Mesenchymal stem cell (in vitro differentiated cells and primary cell): ENCODE measurements at regions not wholly inside any gene's neighbourhood (a gene's known extent, or its start where the extent isn't known, plus 50 kb on each side); places are given as distances from the start of the nearest gene placed in this dataset.

Source experiments
- DNase-seq: peaks from one replicate; pipeline ENCODE4 v3.0.0-alpha.2; 2013
- H2AFZ ChIP-seq: one replicate; pipeline ENCODE4 v1.6.1; 2013; ENCODE audit warnings: low read depth, mild to moderate bottlenecking, control low read depth, inconsistent platforms, low read length, moderate library complexity
- H2AK5ac ChIP-seq: 2 replicates; pipeline ENCODE4 v1.6.1; 2013; ENCODE audit warnings: low read length, moderate library complexity, mild to moderate bottlenecking, inconsistent platforms; ENCODE audit not compliant: severe bottlenecking
- H2BK120ac ChIP-seq: one replicate; pipeline ENCODE4 v1.6.1; 2013; ENCODE audit warnings: low read depth, mild to moderate bottlenecking, inconsistent platforms, low read length, moderate library complexity
- H2BK12ac ChIP-seq, 2 experiments: one replicate each; pipeline ENCODE4 v1.6.1; 2013; ENCODE audit warnings: inconsistent platforms in 2 of 2, low read length in 2 of 2, mild to moderate bottlenecking in 2 of 2, moderate library complexity in 2 of 2, control low read depth in 1 of 2
- H2BK15ac ChIP-seq: one replicate; pipeline ENCODE4 v1.6.1; 2013; ENCODE audit warnings: mild to moderate bottlenecking, low read depth, inconsistent platforms; ENCODE audit not compliant: poor library complexity, severe bottlenecking
- H2BK5ac ChIP-seq: 2 replicates; pipeline ENCODE4 v1.6.1; 2013; ENCODE audit warnings: low read depth, mild to moderate bottlenecking, low read length, control low read depth, inconsistent platforms; ENCODE audit not compliant: poor library complexity, severe bottlenecking
- H3K14ac ChIP-seq, 2 experiments: one replicate each; pipeline ENCODE4 v1.6.1; 2013; ENCODE audit warnings: inconsistent platforms in 2 of 2, low read length in 2 of 2, control low read depth in 1 of 2, mild to moderate bottlenecking in 1 of 2, moderate library complexity in 1 of 2
- H3K18ac ChIP-seq, 2 experiments: one replicate each; pipeline ENCODE4 v1.6.1; 2013; ENCODE audit warnings: inconsistent platforms in 2 of 2, low read length in 2 of 2, control low read depth in 1 of 2, low read depth in 1 of 2, mild to moderate bottlenecking in 1 of 2
- H3K23ac ChIP-seq, 2 experiments: one replicate each; pipeline ENCODE4 v1.6.1; 2013; ENCODE audit warnings: inconsistent platforms in 2 of 2, low read length in 2 of 2, mild to moderate bottlenecking in 2 of 2, moderate library complexity in 2 of 2, control low read depth in 1 of 2
- H3K27ac ChIP-seq: 2 replicates; pipeline ENCODE4 v1.5.1; 2013; ENCODE audit warnings: mild to moderate bottlenecking, moderate library complexity, low read length, control low read depth, inconsistent platforms; ENCODE audit not compliant: poor library complexity, severe bottlenecking
- H3K27me3 ChIP-seq, 2 experiments: 2 replicates each; pipeline versions ENCODE4 v1.6.1 to v1.7.0; 2013; ENCODE audit warnings: low read length in 2 of 2, mild to moderate bottlenecking in 2 of 2, moderate library complexity in 2 of 2, control low read depth in 1 of 2, inconsistent platforms in 1 of 2; ENCODE audit not compliant: control insufficient read depth in 1 of 2, insufficient read depth in 1 of 2
- H3K36me3 ChIP-seq, 2 experiments: 2 replicates each; pipeline versions ENCODE4 v1.6.1 to v1.7.0; 2013; ENCODE audit warnings: low read length in 2 of 2, control low read depth in 1 of 2, inconsistent platforms in 1 of 2, low read depth in 1 of 2, mild to moderate bottlenecking in 1 of 2; ENCODE audit not compliant: insufficient read depth in 2 of 2, control insufficient read depth in 1 of 2
- H3K4ac ChIP-seq, 2 experiments: one replicate each; pipeline ENCODE4 v1.6.1; 2013; ENCODE audit warnings: inconsistent platforms in 2 of 2, low read length in 2 of 2, mild to moderate bottlenecking in 2 of 2, moderate library complexity in 2 of 2, control low read depth in 1 of 2, low read depth in 1 of 2
- H3K4me1 ChIP-seq: 2 replicates; pipeline ENCODE4 v1.6.1; 2013; ENCODE audit warnings: low read depth, low read length, control low read depth; ENCODE audit not compliant: control insufficient read depth, insufficient read depth
- H3K4me2 ChIP-seq: 2 replicates; pipeline ENCODE4 v1.6.1; 2013; ENCODE audit warnings: low read length, mild to moderate bottlenecking, inconsistent platforms; ENCODE audit not compliant: poor library complexity, severe bottlenecking
- H3K4me3 ChIP-seq, 2 experiments: 2 replicates each; pipeline versions ENCODE4 v1.5.1 to v1.7.0; 2013; ENCODE audit warnings: low read length in 2 of 2, mild to moderate bottlenecking in 2 of 2, control low read depth in 1 of 2, low read depth in 1 of 2; ENCODE audit not compliant: insufficient read depth in 1 of 2
- H3K79me1 ChIP-seq: replicated peaks from 2 replicates; pipeline ENCODE4 v1.6.1; 2013; ENCODE audit warnings: mild to moderate bottlenecking, control low read depth, low read length, inconsistent platforms; ENCODE audit not compliant: poor library complexity, severe bottlenecking
- H3K9ac ChIP-seq: 2 replicates; pipeline ENCODE4 v1.7.0; 2013; ENCODE audit warnings: mild to moderate bottlenecking, low read length, moderate library complexity
- H3K9me3 ChIP-seq: 2 replicates; pipeline ENCODE4 v1.7.0; 2013; ENCODE audit warnings: mild to moderate bottlenecking, low read length; ENCODE audit not compliant: control insufficient read depth
- H4K8ac ChIP-seq: one replicate; pipeline ENCODE4 v1.6.1; 2013; ENCODE audit warnings: inconsistent platforms, mild to moderate bottlenecking, low read length, moderate library complexity
- H4K91ac ChIP-seq: one replicate; pipeline ENCODE4 v1.6.1; 2013; ENCODE audit warnings: mild to moderate bottlenecking, low read length, inconsistent platforms
- WGBS: methylation state at CpG from one replicate; pipeline ENCODE4 v1.1.7; 2013; ENCODE audit warnings: mixed read lengths; 5-methylcytosine and 5-hydroxymethylcytosine counted together

- no peak overlapping the region for H2BK120ac ChIP-seq
- DNase-seq = no peak
- H3K18ac ChIP-seq = no peak overlapping the region
- H3K79me1 ChIP-seq = no peaks in the 10 kb centered on the region
- no peak overlapping the region for H2BK15ac ChIP-seq
- H3K4me3 ChIP-seq = no peak overlapping the region
- no peak overlapping the region for H4K91ac ChIP-seq
- no peak overlapping the region for H2BK12ac ChIP-seq
- H3K27me3 ChIP-seq = peaks cover 0 to 5% of the 10 kb centered on the region in 2 experiments
- no peak overlapping the region for H3K4ac ChIP-seq
- no peaks in the 10 kb centered on the region for H3K36me3 ChIP-seq
- no peak overlapping the region for H4K8ac ChIP-seq
- H3K23ac ChIP-seq = no peak overlapping the region
- no peaks in the 10 kb centered on the region for H3K4me1 ChIP-seq
- no peak overlapping the region for H2BK5ac ChIP-seq
- H3K4me2 ChIP-seq = no peak overlapping the region
- no peak overlapping the region for H3K9ac ChIP-seq
- no peak overlapping the region for H2AFZ ChIP-seq
- H3K9me3 ChIP-seq = no peaks in the 10 kb centered on the region
- no peak overlapping the region for H3K27ac ChIP-seq
- WGBS = no CpG with 5 or more reads among the region's 2 CpGs
- H2AK5ac ChIP-seq = no peak overlapping the region
- H3K14ac ChIP-seq = no peak overlapping the region
Observed at GRCh38 chr10:94069884-94070283, 76.2 kb downstream of the PLCE1 start.

GRCh38 chr10:94074462-94074861 lies 80.7 kb downstream of the PLCE1 start:
- no peak for DNase-seq
- Histone ChIP-seq H3K27me3 (peaks cover 0 to 5% of the 10 kb centered on the region in 2 experiments), H3K36me3 (no peaks in the 10 kb centered on the region), H3K9ac (no peak overlapping the region), H3K4me2 (no peak overlapping the region), H3K9me3 (no peaks in the 10 kb centered on the region), H2AK5ac (no peak overlapping the region), H3K4me1 (peaks cover 2% of the 10 kb centered on the region), H2BK120ac (no peak overlapping the region), H3K4ac (no peak overlapping the region), H2BK5ac (no peak overlapping the region), H3K79me1 (no peaks in the 10 kb centered on the region), H3K23ac (no peak overlapping the region), H2AFZ (no peak overlapping the region), H2BK15ac (no peak overlapping the region), H4K91ac (no peak overlapping the region), H4K8ac (no peak overlapping the region), H3K18ac (no peak overlapping the region), H3K27ac (no peak overlapping the region), H3K4me3 (no peak overlapping the region), H2BK12ac (no peak overlapping the region), H3K14ac (no peak overlapping the region)
- WGBS = 100% methylated on average over 1 of the region's 1 CpG

GRCh38 chr10:94075506-94075905 lies 81.8 kb downstream of the PLCE1 start:
- no peak overlapping the region for H3K4ac ChIP-seq
- no peak overlapping the region for H4K91ac ChIP-seq
- DNase-seq = no peak
- H3K4me2 ChIP-seq = no peak overlapping the region
- H3K36me3 ChIP-seq = no peaks in the 10 kb centered on the region
- no peak overlapping the region for H2BK5ac ChIP-seq
- no peak overlapping the region for H3K23ac ChIP-seq
- H2BK12ac ChIP-seq = no peak overlapping the region
- H3K27me3 ChIP-seq = peaks cover 0 to 5% of the 10 kb centered on the region in 2 experiments
- no peak overlapping the region for H2AK5ac ChIP-seq
- no peaks in the 10 kb centered on the region for H3K9me3 ChIP-seq
- H2BK120ac ChIP-seq = no peak overlapping the region
- no peak overlapping the region for H2AFZ ChIP-seq
- H2BK15ac ChIP-seq = no peak overlapping the region
- H3K27ac ChIP-seq = no peak overlapping the region
- H4K8ac ChIP-seq = no peak overlapping the region
- H3K14ac ChIP-seq = no peak overlapping the region
- no peak overlapping the region for H3K18ac ChIP-seq
- H3K4me1 ChIP-seq = peaks cover 2% of the 10 kb centered on the region
- 87% methylated on average over 2 of the region's 2 CpGs for WGBS
- H3K4me3 ChIP-seq = no peak overlapping the region
- H3K9ac ChIP-seq = no peak overlapping the region
- H3K79me1 ChIP-seq = no peaks in the 10 kb centered on the region

GRCh38 chr10:94076325-94076841 lies 82.7 kb downstream of the PLCE1 start:
- Histone ChIP-seq H2BK5ac (no peak overlapping the region), H2BK12ac (no peak overlapping the region), H3K4me1 (peaks cover 2% of the 10 kb centered on the region), H3K79me1 (no peaks in the 10 kb centered on the region), H2AFZ (no peak overlapping the region), H3K27ac (no peak overlapping the region), H3K18ac (no peak overlapping the region), H3K9me3 (no peaks in the 10 kb centered on the region), H3K9ac (peak overlapping the region; percentile 26), H3K27me3 (no peaks in the 10 kb centered on the region), H2BK15ac (no peak overlapping the region), H3K4me3 (no peak overlapping the region), H2AK5ac (no peak overlapping the region), H3K36me3 (no peaks in the 10 kb centered on the region), H3K4me2 (no peak overlapping the region), H3K14ac (no peak overlapping the region), H3K23ac (no peak overlapping the region), H2BK120ac (no peak overlapping the region), H3K4ac (no peak overlapping the region), H4K91ac (no peak overlapping the region), H4K8ac (no peak overlapping the region)
- DNase-seq = peak; percentile 47
- 93% methylated on average over 2 of the region's 2 CpGs for WGBS
